Left forelimb (tissue), 1 donor: ENCODE measurements at regions not wholly inside any gene's neighbourhood (a gene's known extent, or its start where the extent isn't known, plus 50 kb on each side); places are given as distances from the start of the nearest gene placed in this dataset.
"Not testable (repeated sequence)": the region's sequence is repeated elsewhere in the genome, so short reads cannot be mapped to it uniquely, and the experiment has no call there.

Source experiments
- DNase-seq: peaks from one replicate; pipeline ENCODE4 v3.0.0-alpha.2; 2018; ENCODE audit warnings: low spot score

DNA sequence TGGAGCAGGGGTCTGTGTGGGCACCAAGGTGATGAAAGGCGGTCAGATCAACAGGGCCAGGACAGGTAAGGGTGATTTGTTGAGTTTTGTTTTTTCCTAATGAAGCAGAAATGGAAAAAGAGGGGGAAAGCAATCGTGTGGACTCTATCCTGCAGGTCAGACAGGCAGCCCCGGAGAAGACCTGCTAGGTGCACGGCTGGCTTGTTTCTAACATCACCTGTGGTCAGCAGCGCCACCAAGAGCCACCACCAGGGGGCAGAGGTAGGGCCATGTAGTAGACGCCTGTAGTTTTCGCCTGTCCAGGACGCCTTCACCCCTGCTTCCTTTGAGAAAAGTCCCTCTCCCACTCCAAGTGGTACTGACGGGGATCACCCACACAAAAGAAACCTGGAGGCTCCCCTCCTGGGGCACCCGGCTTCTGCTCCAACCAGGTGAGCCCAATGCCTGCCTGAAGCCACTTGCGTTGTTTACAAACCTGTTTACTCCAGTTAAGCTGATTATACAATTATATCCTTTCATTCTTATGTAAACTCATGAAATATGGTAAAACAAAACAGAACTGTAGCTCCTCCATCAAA, 54.2 kb upstream of the SEC14L1 start:
- peak; percentile 78 for DNase-seq

DNA sequence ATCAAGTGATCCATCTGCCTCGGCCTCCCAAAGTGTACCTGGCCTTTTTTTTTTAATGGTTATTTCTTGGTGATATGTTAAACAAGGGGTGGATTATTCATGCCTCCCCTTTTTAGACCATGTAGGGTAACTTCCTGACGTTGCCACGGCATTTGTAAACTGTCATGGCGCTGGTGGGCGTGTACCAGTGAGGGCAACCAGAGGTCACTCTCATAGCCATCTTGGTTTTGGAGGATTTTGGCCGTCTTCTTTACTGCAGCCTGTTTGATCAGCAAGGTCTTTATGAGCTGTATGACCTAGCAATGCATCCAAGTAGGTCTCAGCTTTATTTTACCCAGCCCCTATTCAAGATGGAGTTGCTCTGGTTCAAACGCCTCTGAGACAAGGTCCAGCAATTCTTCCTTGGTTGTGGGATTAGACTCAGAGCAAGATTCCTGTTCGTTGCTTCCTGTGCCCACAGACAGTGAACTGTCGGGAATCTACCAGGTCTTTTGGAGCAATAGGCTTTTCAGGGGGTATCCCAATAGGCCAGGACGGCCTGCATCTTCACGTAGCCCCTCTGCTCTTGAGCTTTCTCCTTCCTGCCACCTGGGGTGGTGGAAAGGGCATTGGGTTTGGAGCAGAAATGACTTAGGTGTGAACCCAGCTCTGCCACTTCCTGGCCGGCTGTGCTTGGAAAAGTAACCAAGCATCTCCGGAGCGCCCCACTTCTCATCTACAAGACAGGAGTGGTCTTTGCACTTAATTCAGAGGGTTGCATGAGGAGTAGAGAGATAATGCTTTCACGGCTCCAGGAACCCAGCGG, 52.9 kb upstream of the SEC14L1 start:
- DNase-seq, result no peak

DNA sequence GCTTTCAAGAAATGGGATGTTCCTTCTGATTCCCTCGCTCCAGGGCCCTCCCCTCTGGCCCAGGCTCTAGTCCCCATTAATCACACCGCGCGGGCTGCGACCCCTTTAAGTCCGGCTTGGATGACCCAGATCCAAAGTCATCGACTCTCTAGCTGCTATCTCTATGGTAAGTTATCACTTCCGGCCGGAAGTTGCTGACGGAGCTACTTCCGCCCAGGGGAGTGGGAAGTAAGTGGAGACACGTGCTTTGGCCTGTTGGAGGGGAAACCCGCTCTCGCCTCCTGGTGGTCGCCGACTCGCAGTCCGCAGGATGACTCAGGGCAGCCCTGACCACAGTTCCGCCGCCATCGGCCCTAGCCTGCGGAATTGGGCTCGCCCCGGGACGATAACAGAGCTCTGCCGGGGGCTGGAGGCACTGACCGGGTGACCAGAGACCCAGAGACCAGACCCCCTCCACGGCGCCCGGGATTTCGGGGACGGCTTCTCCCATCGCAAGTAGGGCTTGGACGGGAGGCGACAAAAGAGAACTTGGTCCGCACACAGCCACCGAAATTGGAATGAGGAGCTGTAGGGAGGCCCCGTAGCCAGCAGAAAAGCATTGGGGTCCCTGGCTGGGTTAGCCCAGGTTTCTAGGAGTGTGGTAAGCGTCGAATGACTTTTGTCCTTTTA, 52.2 kb upstream of the SEC14L1 start:
- DNase-seq, result peak; percentile 96

DNA sequence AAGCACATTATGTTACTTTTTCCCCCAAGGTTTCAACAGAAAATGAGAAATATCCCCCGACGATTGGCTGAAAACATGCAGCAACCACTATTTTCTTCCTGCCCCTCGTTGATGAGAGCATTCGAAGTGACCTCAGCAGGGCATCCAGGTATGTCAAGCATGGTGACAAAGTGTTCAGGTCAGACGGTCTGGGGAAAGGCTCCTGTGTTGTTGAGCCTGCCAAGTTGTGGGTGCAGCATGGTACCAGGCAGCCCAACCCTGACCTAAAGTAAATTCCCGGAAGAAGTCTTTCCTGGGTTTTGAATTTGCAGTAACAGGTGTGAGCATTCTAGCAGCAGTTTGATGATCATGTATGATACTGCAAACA, 51.7 kb upstream of the SEC14L1 start:
- DNase-seq, result no peak

DNA sequence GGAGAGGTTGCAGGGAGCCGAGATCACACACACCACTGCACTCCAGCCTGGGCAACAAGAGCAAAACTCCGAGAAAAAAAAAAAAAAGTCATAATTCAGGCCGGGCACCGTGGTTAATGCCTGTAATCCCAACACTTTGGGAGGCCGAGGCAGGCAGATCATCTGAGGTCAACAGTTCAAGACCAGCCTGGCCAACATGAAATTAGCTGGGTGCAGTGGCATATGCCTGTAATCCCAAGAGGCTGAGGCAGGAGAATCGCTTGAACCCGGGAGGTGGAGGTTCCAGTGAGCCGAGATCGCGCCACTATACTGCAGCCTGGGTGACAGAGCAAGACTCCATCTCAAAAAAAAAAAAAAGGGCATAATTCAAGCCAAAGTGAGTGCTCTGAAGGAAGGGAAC, 50.8 kb upstream of the SEC14L1 start:
- DNase-seq, result not testable (repeated sequence)

DNA sequence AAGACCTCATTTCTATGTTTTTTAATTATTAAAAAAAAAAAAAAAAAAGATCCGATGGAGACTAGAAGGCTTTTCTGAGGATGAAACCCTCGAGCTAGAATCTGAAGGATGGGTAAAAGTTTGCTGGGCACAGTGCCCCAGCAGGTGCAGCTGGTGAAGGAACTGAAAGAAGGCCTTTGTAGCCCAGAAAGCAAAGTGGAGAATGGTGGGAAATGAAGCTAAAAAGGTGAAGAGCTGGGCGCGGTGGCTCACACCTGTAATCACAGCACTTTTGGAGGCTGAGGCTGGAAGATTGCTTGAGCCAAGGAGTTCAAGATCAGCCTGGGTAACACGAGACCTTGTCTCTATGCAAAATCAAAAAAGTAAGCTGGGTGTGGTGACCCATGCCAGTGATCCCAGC, 50.3 kb upstream of the SEC14L1 start:
- DNase-seq, result no peak
